WTC11 (cell line): ENCODE measurements at regions not wholly inside any gene's neighbourhood (a gene's known extent, or its start where the extent isn't known, plus 50 kb on each side); places are given as distances from the start of the nearest gene placed in this dataset.

Source experiments
- ATAC-seq: fragments of 200-7000 bp; cut with Tn5 transposase; 2 replicates; pipeline ENCODE4 v1.10.0; 2021; ENCODE audit warnings: mild to moderate bottlenecking, moderate library complexity
- CTCF ChIA-PET: fragments of 300-600 bp; sonication (Branson Sonifier 250); formaldehyde crosslinking; loops from one replicate; lab custom pipeline; 2021; ENCODE audit warnings: antibody characterized with exemption; lab: Charles Lee
- POLR2A ChIA-PET: fragments of 350-600 bp; sonication (Branson Sonifier 250); formaldehyde crosslinking; loops from one replicate; lab custom pipeline; 2021; ENCODE audit warnings: antibody characterized with exemption; lab: Charles Lee
- DNase-seq: peaks from one replicate; pipeline ENCODE4 v3.0.0; 2021; ENCODE audit warnings: low spot score
- H3K27ac Mint-ChIP-seq: 2 replicates; pipeline ENCODE4 v1.8.0; 2021; ENCODE audit warnings: mixed read lengths
- H3K27me3 Mint-ChIP-seq: 2 replicates; pipeline ENCODE4 v1.8.0; 2021; ENCODE audit warnings: low read depth, mild to moderate bottlenecking, moderate library complexity, mixed read lengths
- H3K36me3 Mint-ChIP-seq: 2 replicates; pipeline ENCODE4 v1.8.0; 2021; ENCODE audit warnings: mixed read lengths
- H3K4me1 Mint-ChIP-seq: 2 replicates; pipeline ENCODE4 v1.8.0; 2022; ENCODE audit warnings: mixed read lengths
- H3K4me3 Mint-ChIP-seq: 2 replicates; pipeline ENCODE4 v1.8.0; 2021; ENCODE audit warnings: mild to moderate bottlenecking, moderate library complexity, mixed read lengths
- H3K9me3 Mint-ChIP-seq: 2 replicates; pipeline ENCODE4 v1.8.0; 2021; ENCODE audit warnings: mixed read lengths
- AFF4 ChIP-seq: sonication (generic); formaldehyde crosslinking; IDR thresholded peaks from 2 replicates; pipeline ENCODE4 v1.8.1; 2023; ENCODE audit warnings: mild to moderate bottlenecking, missing genetic modification reagents, borderline replicate concordance
- AR ChIP-seq: fragments of 250-450 bp; sonication (Bioruptor Pico); IDR thresholded peaks from 2 replicates; pipeline ENCODE4 v1.9.0; 2021; ENCODE audit warnings: mild to moderate bottlenecking
- CTCF ChIP-seq: fragments of 200-600 bp; IDR thresholded peaks from 2 replicates; pipeline ENCODE4 v1.8.0; 2022; ENCODE audit warnings: antibody characterized with exemption
- ESRRA ChIP-seq: sonication (generic); formaldehyde crosslinking; IDR thresholded peaks from 2 replicates; pipeline ENCODE4 v1.8.1; 2022; ENCODE audit warnings: mild to moderate bottlenecking, missing genetic modification reagents, borderline replicate concordance
- JAZF1 ChIP-seq: fragments of 250-450 bp; sonication (Bioruptor Pico); IDR thresholded peaks from 2 replicates; pipeline ENCODE4 v1.9.0; 2021; ENCODE audit warnings: moderate library complexity, mild to moderate bottlenecking, inconsistent platforms
- JUN ChIP-seq: sonication (generic); formaldehyde crosslinking; IDR thresholded peaks from 2 replicates; pipeline ENCODE4 v1.8.0; 2023; ENCODE audit warnings: mild to moderate bottlenecking, missing genetic modification reagents
- KAT7 ChIP-seq: sonication (generic); formaldehyde crosslinking; IDR thresholded peaks from 2 replicates; pipeline ENCODE4 v1.8.1; 2023; ENCODE audit warnings: missing genetic modification reagents, mild to moderate bottlenecking, borderline replicate concordance
- MXD4 ChIP-seq: fragments of 250-450 bp; sonication (Bioruptor Pico); IDR thresholded peaks from 2 replicates; pipeline ENCODE4 v1.8.0; 2021; ENCODE audit warnings: mild to moderate bottlenecking, moderate library complexity, borderline replicate concordance
- MYBL2 ChIP-seq: sonication (generic); formaldehyde crosslinking; IDR thresholded peaks from 2 replicates; pipeline ENCODE4 v1.8.1; 2023; ENCODE audit warnings: mild to moderate bottlenecking, moderate library complexity, missing genetic modification reagents
- NR2C2 ChIP-seq: sonication (generic); formaldehyde crosslinking; IDR thresholded peaks from 2 replicates; pipeline ENCODE4 v1.8.0; 2022; ENCODE audit warnings: mild to moderate bottlenecking, missing genetic modification reagents
- NR3C1 ChIP-seq: sonication (generic); formaldehyde crosslinking; conservative IDR thresholded peaks from 2 replicates; pipeline ENCODE4 v1.8.1; 2023; ENCODE audit warnings: low read depth, mild to moderate bottlenecking, missing genetic modification reagents
- SMAD3 ChIP-seq: sonication (generic); formaldehyde crosslinking; IDR thresholded peaks from 2 replicates; pipeline ENCODE4 v1.8.0; 2022; ENCODE audit warnings: missing genetic modification reagents, mild to moderate bottlenecking, borderline replicate concordance
- SMAD4 ChIP-seq: sonication (generic); formaldehyde crosslinking; IDR thresholded peaks from 2 replicates; pipeline ENCODE4 v1.8.0; 2022; ENCODE audit warnings: mild to moderate bottlenecking, missing genetic modification reagents
- TP53 ChIP-seq: sonication (generic); formaldehyde crosslinking; IDR thresholded peaks from 2 replicates; pipeline ENCODE4 v1.8.1; 2023; ENCODE audit warnings: mild to moderate bottlenecking, missing genetic modification reagents
- ZNF232 ChIP-seq: sonication (generic); formaldehyde crosslinking; IDR thresholded peaks from 2 replicates; pipeline ENCODE4 v1.8.0; 2022; ENCODE audit warnings: mild to moderate bottlenecking, missing genetic modification reagents
- TF ChIP-seq, protein P1 (sequence below): sonication (generic); formaldehyde crosslinking; IDR thresholded peaks from 2 replicates; pipeline ENCODE4 v1.8.0; 2023; ENCODE audit warnings: missing genetic modification reagents
- TF ChIP-seq, protein P2 (sequence below): sonication (generic); formaldehyde crosslinking; IDR thresholded peaks from 2 replicates; pipeline ENCODE4 v1.8.1; 2023; ENCODE audit warnings: mild to moderate bottlenecking, missing genetic modification reagents
- TF ChIP-seq, protein P3 (sequence below): sonication (generic); formaldehyde crosslinking; IDR thresholded peaks from 2 replicates; pipeline ENCODE4 v1.8.1; 2023; ENCODE audit warnings: mild to moderate bottlenecking, missing genetic modification reagents, moderate library complexity
- TF ChIP-seq, protein P4 (sequence below): sonication (generic); formaldehyde crosslinking; IDR thresholded peaks from 2 replicates; pipeline ENCODE4 v1.8.0; 2022; ENCODE audit warnings: mild to moderate bottlenecking, missing genetic modification reagents
- TF ChIP-seq, protein P5 (sequence below): sonication (generic); formaldehyde crosslinking; IDR thresholded peaks from 2 replicates; pipeline ENCODE4 v1.8.0; 2023; ENCODE audit warnings: mild to moderate bottlenecking, missing genetic modification reagents

- no peak overlapping the region for H3K27ac Mint-ChIP-seq
- TF ChIP-seq MXD4 (no peak), SMAD3 (CRISPR knock-in tag) (no peak), ZNF232 (CRISPR knock-in tag) (no peak), CTCF (no peak), KAT7 (CRISPR knock-in tag) (no peak), JAZF1 (CRISPR knock-in tag) (no peak), JUN (CRISPR knock-in tag) (no peak), AFF4 (CRISPR knock-in tag) (no peak), MYBL2 (CRISPR knock-in tag) (no peak), NR2C2 (CRISPR knock-in tag) (no peak), TP53 (CRISPR knock-in tag) (no peak), SMAD4 (CRISPR knock-in tag) (no peak), NR3C1 (no peak), ESRRA (no peak), AR (CRISPR knock-in tag) (no peak)
- TF ChIP-seq, protein P1, sequence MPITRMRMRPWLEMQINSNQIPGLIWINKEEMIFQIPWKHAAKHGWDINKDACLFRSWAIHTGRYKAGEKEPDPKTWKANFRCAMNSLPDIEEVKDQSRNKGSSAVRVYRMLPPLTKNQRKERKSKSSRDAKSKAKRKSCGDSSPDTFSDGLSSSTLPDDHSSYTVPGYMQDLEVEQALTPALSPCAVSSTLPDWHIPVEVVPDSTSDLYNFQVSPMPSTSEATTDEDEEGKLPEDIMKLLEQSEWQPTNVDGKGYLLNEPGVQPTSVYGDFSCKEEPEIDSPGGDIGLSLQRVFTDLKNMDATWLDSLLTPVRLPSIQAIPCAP (CRISPR knock-in tag): no peak
- TF ChIP-seq, protein P2, sequence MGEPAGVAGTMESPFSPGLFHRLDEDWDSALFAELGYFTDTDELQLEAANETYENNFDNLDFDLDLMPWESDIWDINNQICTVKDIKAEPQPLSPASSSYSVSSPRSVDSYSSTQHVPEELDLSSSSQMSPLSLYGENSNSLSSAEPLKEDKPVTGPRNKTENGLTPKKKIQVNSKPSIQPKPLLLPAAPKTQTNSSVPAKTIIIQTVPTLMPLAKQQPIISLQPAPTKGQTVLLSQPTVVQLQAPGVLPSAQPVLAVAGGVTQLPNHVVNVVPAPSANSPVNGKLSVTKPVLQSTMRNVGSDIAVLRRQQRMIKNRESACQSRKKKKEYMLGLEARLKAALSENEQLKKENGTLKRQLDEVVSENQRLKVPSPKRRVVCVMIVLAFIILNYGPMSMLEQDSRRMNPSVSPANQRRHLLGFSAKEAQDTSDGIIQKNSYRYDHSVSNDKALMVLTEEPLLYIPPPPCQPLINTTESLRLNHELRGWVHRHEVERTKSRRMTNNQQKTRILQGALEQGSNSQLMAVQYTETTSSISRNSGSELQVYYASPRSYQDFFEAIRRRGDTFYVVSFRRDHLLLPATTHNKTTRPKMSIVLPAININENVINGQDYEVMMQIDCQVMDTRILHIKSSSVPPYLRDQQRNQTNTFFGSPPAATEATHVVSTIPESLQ: no peak
- TF ChIP-seq, protein P3, sequence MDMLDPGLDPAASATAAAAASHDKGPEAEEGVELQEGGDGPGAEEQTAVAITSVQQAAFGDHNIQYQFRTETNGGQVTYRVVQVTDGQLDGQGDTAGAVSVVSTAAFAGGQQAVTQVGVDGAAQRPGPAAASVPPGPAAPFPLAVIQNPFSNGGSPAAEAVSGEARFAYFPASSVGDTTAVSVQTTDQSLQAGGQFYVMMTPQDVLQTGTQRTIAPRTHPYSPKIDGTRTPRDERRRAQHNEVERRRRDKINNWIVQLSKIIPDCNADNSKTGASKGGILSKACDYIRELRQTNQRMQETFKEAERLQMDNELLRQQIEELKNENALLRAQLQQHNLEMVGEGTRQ (CRISPR knock-in tag): no peak
- TF ChIP-seq, protein P4, sequence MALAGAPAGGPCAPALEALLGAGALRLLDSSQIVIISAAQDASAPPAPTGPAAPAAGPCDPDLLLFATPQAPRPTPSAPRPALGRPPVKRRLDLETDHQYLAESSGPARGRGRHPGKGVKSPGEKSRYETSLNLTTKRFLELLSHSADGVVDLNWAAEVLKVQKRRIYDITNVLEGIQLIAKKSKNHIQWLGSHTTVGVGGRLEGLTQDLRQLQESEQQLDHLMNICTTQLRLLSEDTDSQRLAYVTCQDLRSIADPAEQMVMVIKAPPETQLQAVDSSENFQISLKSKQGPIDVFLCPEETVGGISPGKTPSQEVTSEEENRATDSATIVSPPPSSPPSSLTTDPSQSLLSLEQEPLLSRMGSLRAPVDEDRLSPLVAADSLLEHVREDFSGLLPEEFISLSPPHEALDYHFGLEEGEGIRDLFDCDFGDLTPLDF (CRISPR knock-in tag): no peak
- TF ChIP-seq, protein P5, sequence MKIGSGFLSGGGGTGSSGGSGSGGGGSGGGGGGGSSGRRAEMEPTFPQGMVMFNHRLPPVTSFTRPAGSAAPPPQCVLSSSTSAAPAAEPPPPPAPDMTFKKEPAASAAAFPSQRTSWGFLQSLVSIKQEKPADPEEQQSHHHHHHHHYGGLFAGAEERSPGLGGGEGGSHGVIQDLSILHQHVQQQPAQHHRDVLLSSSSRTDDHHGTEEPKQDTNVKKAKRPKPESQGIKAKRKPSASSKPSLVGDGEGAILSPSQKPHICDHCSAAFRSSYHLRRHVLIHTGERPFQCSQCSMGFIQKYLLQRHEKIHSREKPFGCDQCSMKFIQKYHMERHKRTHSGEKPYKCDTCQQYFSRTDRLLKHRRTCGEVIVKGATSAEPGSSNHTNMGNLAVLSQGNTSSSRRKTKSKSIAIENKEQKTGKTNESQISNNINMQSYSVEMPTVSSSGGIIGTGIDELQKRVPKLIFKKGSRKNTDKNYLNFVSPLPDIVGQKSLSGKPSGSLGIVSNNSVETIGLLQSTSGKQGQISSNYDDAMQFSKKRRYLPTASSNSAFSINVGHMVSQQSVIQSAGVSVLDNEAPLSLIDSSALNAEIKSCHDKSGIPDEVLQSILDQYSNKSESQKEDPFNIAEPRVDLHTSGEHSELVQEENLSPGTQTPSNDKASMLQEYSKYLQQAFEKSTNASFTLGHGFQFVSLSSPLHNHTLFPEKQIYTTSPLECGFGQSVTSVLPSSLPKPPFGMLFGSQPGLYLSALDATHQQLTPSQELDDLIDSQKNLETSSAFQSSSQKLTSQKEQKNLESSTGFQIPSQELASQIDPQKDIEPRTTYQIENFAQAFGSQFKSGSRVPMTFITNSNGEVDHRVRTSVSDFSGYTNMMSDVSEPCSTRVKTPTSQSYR (CRISPR knock-in tag): no peak
Observed at GRCh38 chr1:59146651-59147358, 150.1 kb upstream of the FGGY start.

More at GRCh38 chr1:59146651-59147358, 150.1 kb upstream of the FGGY start:
- ChIA-PET POLR2A (no interaction called here), CTCF (no interaction called here)
- Mint-ChIP-seq H3K4me3 (peak overlapping the region; percentile 77), H3K36me3 (no peaks in the 10 kb centered on the region), H3K4me1 (peaks cover 49% of the 10 kb centered on the region), H3K27me3 (peaks cover 23% of the 10 kb centered on the region), H3K9me3 (no peaks in the 10 kb centered on the region)
- ATAC-seq (peak; percentile 66), DNase-seq (peak; percentile 62)
